Mesenchymal stem cell (in vitro differentiated cells and primary cell): ENCODE measurements at regions not wholly inside any gene's neighbourhood (a gene's known extent, or its start where the extent isn't known, plus 50 kb on each side); places are given as distances from the start of the nearest gene placed in this dataset.
A peak's percentile ranks its signal among the peaks of the same experiment; 100 is the strongest.

Experiments used
- DNase-seq: peaks from one replicate; pipeline ENCODE4 v3.0.0-alpha.2; 2013
- H2AFZ ChIP-seq: one replicate; pipeline ENCODE4 v1.6.1; 2013; ENCODE audit warnings: low read depth, mild to moderate bottlenecking, control low read depth, inconsistent platforms, low read length, moderate library complexity
- H2AK5ac ChIP-seq: 2 replicates; pipeline ENCODE4 v1.6.1; 2013; ENCODE audit warnings: low read length, moderate library complexity, mild to moderate bottlenecking, inconsistent platforms; ENCODE audit not compliant: severe bottlenecking
- H2BK120ac ChIP-seq: one replicate; pipeline ENCODE4 v1.6.1; 2013; ENCODE audit warnings: low read depth, mild to moderate bottlenecking, inconsistent platforms, low read length, moderate library complexity
- H2BK12ac ChIP-seq, 2 experiments: one replicate each; pipeline ENCODE4 v1.6.1; 2013; ENCODE audit warnings: inconsistent platforms in 2 of 2, low read length in 2 of 2, mild to moderate bottlenecking in 2 of 2, moderate library complexity in 2 of 2, control low read depth in 1 of 2
- H2BK15ac ChIP-seq: one replicate; pipeline ENCODE4 v1.6.1; 2013; ENCODE audit warnings: mild to moderate bottlenecking, low read depth, inconsistent platforms; ENCODE audit not compliant: poor library complexity, severe bottlenecking
- H2BK5ac ChIP-seq: 2 replicates; pipeline ENCODE4 v1.6.1; 2013; ENCODE audit warnings: low read depth, mild to moderate bottlenecking, low read length, control low read depth, inconsistent platforms; ENCODE audit not compliant: poor library complexity, severe bottlenecking
- H3K14ac ChIP-seq, 2 experiments: one replicate each; pipeline ENCODE4 v1.6.1; 2013; ENCODE audit warnings: inconsistent platforms in 2 of 2, low read length in 2 of 2, control low read depth in 1 of 2, mild to moderate bottlenecking in 1 of 2, moderate library complexity in 1 of 2
- H3K18ac ChIP-seq, 2 experiments: one replicate each; pipeline ENCODE4 v1.6.1; 2013; ENCODE audit warnings: inconsistent platforms in 2 of 2, low read length in 2 of 2, control low read depth in 1 of 2, low read depth in 1 of 2, mild to moderate bottlenecking in 1 of 2
- H3K23ac ChIP-seq, 2 experiments: one replicate each; pipeline ENCODE4 v1.6.1; 2013; ENCODE audit warnings: inconsistent platforms in 2 of 2, low read length in 2 of 2, mild to moderate bottlenecking in 2 of 2, moderate library complexity in 2 of 2, control low read depth in 1 of 2
- H3K27ac ChIP-seq: 2 replicates; pipeline ENCODE4 v1.5.1; 2013; ENCODE audit warnings: mild to moderate bottlenecking, moderate library complexity, low read length, control low read depth, inconsistent platforms; ENCODE audit not compliant: poor library complexity, severe bottlenecking
- H3K27me3 ChIP-seq, 2 experiments: 2 replicates each; pipeline versions ENCODE4 v1.6.1 to v1.7.0; 2013; ENCODE audit warnings: low read length in 2 of 2, mild to moderate bottlenecking in 2 of 2, moderate library complexity in 2 of 2, control low read depth in 1 of 2, inconsistent platforms in 1 of 2; ENCODE audit not compliant: control insufficient read depth in 1 of 2, insufficient read depth in 1 of 2
- H3K36me3 ChIP-seq, 2 experiments: 2 replicates each; pipeline versions ENCODE4 v1.6.1 to v1.7.0; 2013; ENCODE audit warnings: low read length in 2 of 2, control low read depth in 1 of 2, inconsistent platforms in 1 of 2, low read depth in 1 of 2, mild to moderate bottlenecking in 1 of 2; ENCODE audit not compliant: insufficient read depth in 2 of 2, control insufficient read depth in 1 of 2
- H3K4ac ChIP-seq, 2 experiments: one replicate each; pipeline ENCODE4 v1.6.1; 2013; ENCODE audit warnings: inconsistent platforms in 2 of 2, low read length in 2 of 2, mild to moderate bottlenecking in 2 of 2, moderate library complexity in 2 of 2, control low read depth in 1 of 2, low read depth in 1 of 2
- H3K4me1 ChIP-seq: 2 replicates; pipeline ENCODE4 v1.6.1; 2013; ENCODE audit warnings: low read depth, low read length, control low read depth; ENCODE audit not compliant: control insufficient read depth, insufficient read depth
- H3K4me2 ChIP-seq: 2 replicates; pipeline ENCODE4 v1.6.1; 2013; ENCODE audit warnings: low read length, mild to moderate bottlenecking, inconsistent platforms; ENCODE audit not compliant: poor library complexity, severe bottlenecking
- H3K4me3 ChIP-seq, 2 experiments: 2 replicates each; pipeline versions ENCODE4 v1.5.1 to v1.7.0; 2013; ENCODE audit warnings: low read length in 2 of 2, mild to moderate bottlenecking in 2 of 2, control low read depth in 1 of 2, low read depth in 1 of 2; ENCODE audit not compliant: insufficient read depth in 1 of 2
- H3K79me1 ChIP-seq: replicated peaks from 2 replicates; pipeline ENCODE4 v1.6.1; 2013; ENCODE audit warnings: mild to moderate bottlenecking, control low read depth, low read length, inconsistent platforms; ENCODE audit not compliant: poor library complexity, severe bottlenecking
- H3K9ac ChIP-seq: 2 replicates; pipeline ENCODE4 v1.7.0; 2013; ENCODE audit warnings: mild to moderate bottlenecking, low read length, moderate library complexity
- H3K9me3 ChIP-seq: 2 replicates; pipeline ENCODE4 v1.7.0; 2013; ENCODE audit warnings: mild to moderate bottlenecking, low read length; ENCODE audit not compliant: control insufficient read depth
- H4K8ac ChIP-seq: one replicate; pipeline ENCODE4 v1.6.1; 2013; ENCODE audit warnings: inconsistent platforms, mild to moderate bottlenecking, low read length, moderate library complexity
- H4K91ac ChIP-seq: one replicate; pipeline ENCODE4 v1.6.1; 2013; ENCODE audit warnings: mild to moderate bottlenecking, low read length, inconsistent platforms
- WGBS: methylation state at CpG from one replicate; pipeline ENCODE4 v1.1.7; 2013; ENCODE audit warnings: mixed read lengths; 5-methylcytosine and 5-hydroxymethylcytosine counted together

DNA sequence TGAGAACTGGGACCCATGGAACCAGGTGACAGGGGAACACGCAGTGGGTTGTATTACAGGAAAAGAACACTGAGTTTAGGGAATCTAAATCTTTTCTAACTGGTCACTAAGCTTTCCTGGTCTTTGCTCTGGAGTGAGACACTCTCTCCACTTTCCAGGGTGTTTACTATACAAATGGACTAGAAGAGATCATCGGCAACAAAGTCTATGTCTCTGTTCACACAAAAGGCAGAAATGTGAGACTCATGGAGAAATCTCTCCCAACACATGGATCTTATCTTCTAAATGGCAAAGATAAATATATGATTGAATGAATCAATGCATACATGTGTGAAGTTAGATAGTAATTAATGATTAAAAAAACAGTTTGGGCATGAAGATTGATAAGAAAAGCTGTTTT, 101.6 kb upstream of the DPT start:
- Histone ChIP-seq H3K9me3 (no peaks in the 10 kb centered on the region), H3K23ac (no peak overlapping the region), H4K8ac (no peak overlapping the region), H3K36me3 (no peaks in the 10 kb centered on the region), H3K79me1 (no peaks in the 10 kb centered on the region), H2AFZ (no peak overlapping the region), H2BK15ac (no peak overlapping the region), H3K9ac (no peak overlapping the region), H3K27me3 (no peaks in the 10 kb centered on the region), H2BK12ac (no peak overlapping the region), H3K4me3 (no peak overlapping the region), H3K18ac (no peak overlapping the region), H3K27ac (no peak overlapping the region), H3K14ac (no peak overlapping the region), H3K4me1 (peaks cover 3% of the 10 kb centered on the region), H3K4ac (no peak overlapping the region), H3K4me2 (no peak overlapping the region), H4K91ac (no peak overlapping the region), H2BK120ac (no peak overlapping the region), H2BK5ac (no peak overlapping the region), H2AK5ac (no peak overlapping the region)
- 90% methylated on average over 2 of the region's 2 CpGs for WGBS
- no peak for DNase-seq

DNA sequence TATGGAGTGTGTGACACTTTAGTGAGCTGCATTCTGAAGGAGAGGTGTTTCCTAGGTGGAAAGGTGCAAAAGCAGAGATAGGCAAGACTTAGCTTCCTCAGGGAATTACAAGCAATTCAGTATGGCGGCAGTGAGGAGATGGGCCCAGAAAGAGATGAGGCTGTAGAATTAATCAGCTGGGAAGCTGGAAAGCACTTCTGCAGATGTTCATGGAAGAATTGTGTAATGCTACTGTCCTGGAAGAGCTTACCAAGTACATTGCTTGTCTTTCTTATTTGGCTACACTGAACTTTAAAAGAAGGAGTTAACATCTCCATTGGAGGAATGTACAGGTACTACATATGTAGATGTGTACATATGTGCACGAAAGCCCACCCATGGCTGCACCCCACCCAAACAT, 103.7 kb upstream of the DPT start:
- Histone ChIP-seq H2BK5ac (no peak overlapping the region), H3K27me3 (no peaks in the 10 kb centered on the region), H2BK12ac (no peak overlapping the region), H3K79me1 (no peaks in the 10 kb centered on the region), H3K36me3 (no peaks in the 10 kb centered on the region), H3K9ac (no peak overlapping the region), H2AK5ac (peak overlapping the region; percentile 68), H4K8ac (no peak overlapping the region), H2BK15ac (no peak overlapping the region), H3K9me3 (no peaks in the 10 kb centered on the region), H3K14ac (no peak overlapping the region), H2AFZ (no peak overlapping the region), H3K4me2 (no peak overlapping the region), H3K4ac (no peak overlapping the region), H3K4me3 (no peak overlapping the region), H3K18ac (no peak overlapping the region), H4K91ac (no peak overlapping the region), H3K23ac (no peak overlapping the region), H2BK120ac (no peak overlapping the region), H3K4me1 (peaks cover 3% of the 10 kb centered on the region), H3K27ac (no peak overlapping the region)
- DNase-seq, result no peak
- 92% methylated on average over 1 of the region's 2 CpGs for WGBS

DNA sequence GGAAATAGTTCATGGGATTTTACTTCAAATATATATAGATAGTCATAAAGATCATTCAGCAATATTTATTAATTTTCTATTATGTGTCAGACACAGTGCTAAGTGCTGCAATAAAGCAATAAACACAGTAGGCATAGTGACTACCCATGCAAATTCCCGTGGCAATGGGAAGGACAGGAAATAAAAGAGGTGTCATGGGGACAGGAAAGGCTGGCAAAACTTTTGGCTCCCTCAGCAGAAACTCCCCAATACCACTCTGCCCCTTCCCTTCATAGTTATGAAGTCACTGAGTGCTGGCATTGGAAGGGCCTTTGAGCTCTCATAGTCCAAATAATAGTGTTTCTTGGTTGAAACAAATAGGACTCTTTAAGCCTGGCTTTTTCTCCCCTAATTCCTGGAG, 104.4 kb upstream of the DPT start:
- H4K91ac ChIP-seq, result no peak overlapping the region
- no peaks in the 10 kb centered on the region for H3K36me3 ChIP-seq
- H3K9me3 ChIP-seq, result no peaks in the 10 kb centered on the region
- H3K23ac ChIP-seq, result no peak overlapping the region
- peaks cover 3% of the 10 kb centered on the region for H3K4me1 ChIP-seq
- 57% methylated on average over 1 of the region's 1 CpG for WGBS
- H3K9ac ChIP-seq, result no peak overlapping the region
- no peak overlapping the region for H3K18ac ChIP-seq
- no peak overlapping the region for H2BK12ac ChIP-seq
- H2AK5ac ChIP-seq, result peak overlapping the region; percentile 56
- no peak overlapping the region for H2AFZ ChIP-seq
- no peak overlapping the region for H3K14ac ChIP-seq
- no peak overlapping the region for H3K4ac ChIP-seq
- H3K27me3 ChIP-seq, result no peaks in the 10 kb centered on the region
- no peak overlapping the region for H2BK15ac ChIP-seq
- H3K79me1 ChIP-seq, result no peaks in the 10 kb centered on the region
- DNase-seq, result no peak
- no peak overlapping the region for H3K4me2 ChIP-seq
- no peak overlapping the region for H3K27ac ChIP-seq
- no peak overlapping the region for H4K8ac ChIP-seq
- H2BK120ac ChIP-seq, result no peak overlapping the region
- no peak overlapping the region for H2BK5ac ChIP-seq
- no peak overlapping the region for H3K4me3 ChIP-seq

DNA sequence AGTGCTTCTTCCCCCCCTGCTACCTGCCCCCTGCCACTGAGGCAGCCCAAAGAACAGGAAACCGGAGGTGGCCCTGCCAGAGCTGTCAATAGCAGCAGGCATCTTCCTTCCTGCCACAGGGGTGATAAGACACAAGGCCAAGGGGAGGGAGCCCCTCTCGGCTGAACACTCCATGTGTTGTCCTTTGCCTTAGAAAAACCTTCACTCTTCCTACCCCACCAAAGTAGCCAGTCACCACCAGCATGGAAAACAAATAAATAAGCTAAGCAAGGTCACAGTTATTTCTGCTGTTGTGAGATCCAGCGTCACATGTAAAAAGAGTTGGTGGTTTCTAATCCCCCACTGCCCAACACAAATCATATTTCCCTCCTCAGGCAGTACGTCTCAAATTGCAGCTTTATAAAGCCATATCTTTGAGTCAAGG, 104.8 kb upstream of the DPT start:
- Histone ChIP-seq H3K27me3 (no peaks in the 10 kb centered on the region), H3K36me3 (no peaks in the 10 kb centered on the region), H2AFZ (no peak overlapping the region), H4K91ac (no peak overlapping the region), H3K27ac (peak overlapping the region; percentile 60), H3K14ac (no peak overlapping the region), H2BK120ac (no peak overlapping the region), H3K4me1 (peaks cover 3% of the 10 kb centered on the region), H3K23ac (no peak overlapping the region), H3K4me3 (no peak overlapping the region), H2BK15ac (no peak overlapping the region), H3K4me2 (no peak overlapping the region), H3K79me1 (no peaks in the 10 kb centered on the region), H3K18ac (no peak overlapping the region), H2AK5ac (peak overlapping the region; percentile 13), H2BK12ac (no peak overlapping the region), H2BK5ac (peak overlapping the region; percentile 10), H4K8ac (no peak overlapping the region), H3K9ac (no peak overlapping the region), H3K4ac (no peak overlapping the region), H3K9me3 (no peaks in the 10 kb centered on the region)
- DNase-seq, result no peak
- WGBS, result 50% methylated on average over 4 of the region's 4 CpGs
